Neural cell (in vitro differentiated cells): ENCODE measurements at regions not wholly inside any gene's neighbourhood (a gene's known extent, or its start where the extent isn't known, plus 50 kb on each side); places are given as distances from the start of the nearest gene placed in this dataset.

Experiments
- CTCF ChIP-seq: fragments of 450-650 bp; IDR thresholded peaks from 2 replicates; pipeline ENCODE4 v1.5.1; 2014; ENCODE audit warnings: antibody characterized with exemption, mild to moderate bottlenecking, moderate library complexity; ENCODE audit not compliant: poor library complexity, severe bottlenecking
- EZH2 ChIP-seq: fragments of 200-600, 300-800 bp; shearing (Covaris generic), sonication (generic); IDR thresholded peaks from 2 replicates; pipeline ENCODE4 v1.6.1; 2014; ENCODE audit warnings: antibody characterized with exemption, low read length, borderline replicate concordance, mild to moderate bottlenecking; ENCODE audit not compliant: insufficient read depth, poor library complexity, severe bottlenecking
- POLR2AphosphoS5 ChIP-seq: IDR thresholded peaks from 2 replicates; pipeline ENCODE4 v1.6.1; 2012
- RAD21 ChIP-seq: fragments of 450-650 bp; conservative IDR thresholded peaks from 2 replicates; pipeline ENCODE4 v1.6.1; 2014; ENCODE audit warnings: antibody characterized with exemption, mild to moderate bottlenecking, moderate library complexity
- SMC3 ChIP-seq: fragments of 450-650 bp; conservative IDR thresholded peaks from 2 replicates; pipeline ENCODE4 v1.6.1; 2014; ENCODE audit warnings: antibody characterized with exemption, mild to moderate bottlenecking, moderate library complexity; ENCODE audit not compliant: poor library complexity

GRCh38 chr17:13263746-13264145 lies 245.9 kb upstream of the ELAC2 start:
- no peak for TF ChIP-seq CTCF
- no peak for TF ChIP-seq RAD21
- no peak for TF ChIP-seq POLR2AphosphoS5
- no peak for TF ChIP-seq SMC3
- TF ChIP-seq EZH2 = no peak
